ENCODE measurements at regions not wholly inside any gene's neighbourhood (a gene's known extent, or its start where the extent isn't known, plus 50 kb on each side); places are given as distances from the start of the nearest gene placed in this dataset.

DNA sequence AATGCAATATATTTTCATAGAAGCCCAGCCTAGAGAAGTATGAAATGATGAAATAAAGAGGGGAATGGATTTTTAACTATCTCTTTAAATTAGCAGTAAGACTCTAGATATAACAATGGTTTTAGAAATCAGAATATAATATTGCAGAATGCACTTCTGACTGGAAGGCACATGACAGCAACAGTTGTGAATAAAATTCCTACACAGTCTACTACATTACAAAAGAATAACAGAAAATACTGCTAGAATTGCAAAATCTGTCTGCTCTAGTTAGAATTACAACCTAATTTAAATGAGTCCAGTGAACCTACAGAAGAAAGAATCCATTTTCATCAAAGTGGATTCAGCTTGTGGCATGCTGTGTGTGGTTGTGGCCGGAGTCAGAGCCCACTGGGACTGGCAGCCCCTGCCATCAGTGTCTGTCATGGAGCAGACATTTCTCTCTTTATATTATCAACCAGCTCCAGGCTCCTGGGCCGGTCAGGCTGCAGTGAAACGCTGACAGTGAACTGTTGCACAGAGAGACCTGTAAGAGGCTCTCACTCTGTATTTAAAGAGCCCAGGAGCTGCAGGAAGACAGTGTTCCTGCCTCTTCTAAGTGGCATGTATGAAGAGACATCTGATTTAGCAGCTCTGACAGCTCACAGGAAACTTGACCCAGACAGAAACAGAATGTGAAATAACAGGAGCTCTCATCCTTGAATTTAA lies 1523.8 kb upstream of the CADM2 start:
- Histone ChIP-seq H3K4me1 (ENCODE audit: low read length) (no peaks in the 10 kb centered on the region), H3K27me3 (replicated peaks; ENCODE audit: insufficient read depth, low read length) (no peaks in the 10 kb centered on the region), H3K4me3 (ENCODE audit: low read length) (no peak overlapping the region), H3K9me2 (replicated peaks; ENCODE audit: insufficient read depth, low read length) (no peaks in the 10 kb centered on the region), H4K20me1 (ENCODE audit: insufficient read depth, low read length) (no peaks in the 10 kb centered on the region), H3K36me3 (replicated peaks; ENCODE audit: insufficient read depth, low read length) (no peaks in the 10 kb centered on the region), H3K79me2 (ENCODE audit: low read length) (no peaks in the 10 kb centered on the region), H3F3A (ENCODE audit: insufficient read depth, low read length) (no peaks in the 10 kb centered on the region), H3K9me3 (replicated peaks; ENCODE audit: insufficient read depth, low read length) (no peaks in the 10 kb centered on the region), H2AFZ (ENCODE audit: low read length) (no peak overlapping the region), H3K4me2 (ENCODE audit: low read depth, low read length) (no peak overlapping the region), H3K9ac (ENCODE audit: low read length) (no peak overlapping the region), H3K27ac (ENCODE audit: low read length) (no peak overlapping the region)
- no peak for DNase-seq
- TF ChIP-seq EZH2phosphoT487 (IDR thresholded peaks at IDR 0.05; ENCODE audit: low read length) = no peak
- TF ChIP-seq EZH2 (optimal IDR thresholded peaks at IDR 0.05; ENCODE audit: low read depth, low read length) = no peak
- TF ChIP-seq, protein P1, sequence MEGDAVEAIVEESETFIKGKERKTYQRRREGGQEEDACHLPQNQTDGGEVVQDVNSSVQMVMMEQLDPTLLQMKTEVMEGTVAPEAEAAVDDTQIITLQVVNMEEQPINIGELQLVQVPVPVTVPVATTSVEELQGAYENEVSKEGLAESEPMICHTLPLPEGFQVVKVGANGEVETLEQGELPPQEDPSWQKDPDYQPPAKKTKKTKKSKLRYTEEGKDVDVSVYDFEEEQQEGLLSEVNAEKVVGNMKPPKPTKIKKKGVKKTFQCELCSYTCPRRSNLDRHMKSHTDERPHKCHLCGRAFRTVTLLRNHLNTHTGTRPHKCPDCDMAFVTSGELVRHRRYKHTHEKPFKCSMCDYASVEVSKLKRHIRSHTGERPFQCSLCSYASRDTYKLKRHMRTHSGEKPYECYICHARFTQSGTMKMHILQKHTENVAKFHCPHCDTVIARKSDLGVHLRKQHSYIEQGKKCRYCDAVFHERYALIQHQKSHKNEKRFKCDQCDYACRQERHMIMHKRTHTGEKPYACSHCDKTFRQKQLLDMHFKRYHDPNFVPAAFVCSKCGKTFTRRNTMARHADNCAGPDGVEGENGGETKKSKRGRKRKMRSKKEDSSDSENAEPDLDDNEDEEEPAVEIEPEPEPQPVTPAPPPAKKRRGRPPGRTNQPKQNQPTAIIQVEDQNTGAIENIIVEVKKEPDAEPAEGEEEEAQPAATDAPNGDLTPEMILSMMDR (IDR thresholded peaks at IDR 0.05; ENCODE audit: low read length) = no peak

DNA sequence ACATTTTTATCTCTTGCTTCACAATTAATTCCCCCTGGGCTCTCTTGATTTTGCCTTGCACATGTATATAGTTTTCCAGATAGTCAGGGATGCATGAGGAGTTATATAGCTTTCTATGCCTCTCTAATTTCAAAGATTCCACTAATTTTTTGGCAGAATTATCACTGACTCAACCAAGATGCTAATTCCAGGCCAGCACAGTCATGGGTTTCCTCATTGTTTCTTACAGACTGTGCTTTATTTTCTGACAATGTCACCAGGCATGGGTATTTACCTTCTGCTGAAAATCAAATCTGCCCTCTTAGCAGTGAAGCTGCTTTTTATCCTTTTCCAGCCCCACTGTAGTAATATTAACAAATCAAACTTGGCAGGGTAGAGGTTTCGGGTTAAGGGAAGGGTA lies 1520.6 kb upstream of the CADM2 start:
- Histone ChIP-seq H3K4me2 (ENCODE audit: low read depth, low read length) (no peak overlapping the region), H3K9me2 (replicated peaks; ENCODE audit: insufficient read depth, low read length) (no peaks in the 10 kb centered on the region), H3K9me3 (replicated peaks; ENCODE audit: insufficient read depth, low read length) (no peaks in the 10 kb centered on the region), H3F3A (ENCODE audit: insufficient read depth, low read length) (no peaks in the 10 kb centered on the region), H3K9ac (ENCODE audit: low read length) (no peak overlapping the region), H4K20me1 (ENCODE audit: insufficient read depth, low read length) (no peaks in the 10 kb centered on the region), H3K79me2 (ENCODE audit: low read length) (no peaks in the 10 kb centered on the region), H3K27me3 (replicated peaks; ENCODE audit: insufficient read depth, low read length) (no peaks in the 10 kb centered on the region), H3K36me3 (replicated peaks; ENCODE audit: insufficient read depth, low read length) (no peaks in the 10 kb centered on the region), H3K4me3 (ENCODE audit: low read length) (no peak overlapping the region), H3K4me1 (ENCODE audit: low read length) (no peaks in the 10 kb centered on the region), H3K27ac (ENCODE audit: low read length) (no peak overlapping the region), H2AFZ (ENCODE audit: low read length) (no peak overlapping the region)
- TF ChIP-seq EZH2phosphoT487 (IDR thresholded peaks at IDR 0.05; ENCODE audit: low read length) = no peak
- TF ChIP-seq EZH2 (optimal IDR thresholded peaks at IDR 0.05; ENCODE audit: low read depth, low read length) = no peak
- TF ChIP-seq, protein P1 (IDR thresholded peaks at IDR 0.05; ENCODE audit: low read length) = no peak
- DNase-seq = no peak

DNA sequence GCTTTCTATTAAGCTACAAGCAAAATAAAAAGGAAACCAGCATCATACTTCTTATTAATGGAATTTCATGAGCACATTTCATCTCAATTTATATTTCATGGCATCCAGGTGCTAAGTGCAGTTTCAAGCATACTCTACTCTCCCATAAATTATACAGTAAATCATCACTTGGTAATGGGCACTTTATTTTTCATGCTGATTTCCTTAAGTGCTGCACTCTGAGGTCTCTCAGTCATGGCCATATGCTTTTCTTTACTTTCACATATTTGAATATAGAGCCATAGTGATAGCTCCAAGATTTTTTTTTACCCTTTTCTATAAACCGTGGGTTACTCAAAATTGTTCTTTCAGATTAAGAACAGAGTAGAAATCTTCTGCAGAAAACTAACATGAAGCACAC lies 1505.7 kb upstream of the CADM2 start:
- TF ChIP-seq EZH2 (optimal IDR thresholded peaks at IDR 0.05; ENCODE audit: low read depth, low read length) = no peak
- TF ChIP-seq, protein P1 (IDR thresholded peaks at IDR 0.05; ENCODE audit: low read length) = no peak
- no peak for TF ChIP-seq EZH2phosphoT487 (IDR thresholded peaks at IDR 0.05; ENCODE audit: low read length)
- no peak overlapping the region for H3K9ac ChIP-seq (ENCODE audit: low read length)
- H3K36me3 ChIP-seq (replicated peaks; ENCODE audit: insufficient read depth, low read length) = no peaks in the 10 kb centered on the region
- no peak for DNase-seq
- H3K9me2 ChIP-seq (replicated peaks; ENCODE audit: insufficient read depth, low read length) = no peaks in the 10 kb centered on the region
- H3F3A ChIP-seq (ENCODE audit: insufficient read depth, low read length) = no peaks in the 10 kb centered on the region
- H3K79me2 ChIP-seq (ENCODE audit: low read length) = no peaks in the 10 kb centered on the region
- no peaks in the 10 kb centered on the region for H4K20me1 ChIP-seq (ENCODE audit: insufficient read depth, low read length)
- H3K9me3 ChIP-seq (replicated peaks; ENCODE audit: insufficient read depth, low read length) = no peaks in the 10 kb centered on the region
- no peaks in the 10 kb centered on the region for H3K27me3 ChIP-seq (replicated peaks; ENCODE audit: insufficient read depth, low read length)
- no peaks in the 10 kb centered on the region for H3K4me1 ChIP-seq (ENCODE audit: low read length)
- H3K4me2 ChIP-seq (ENCODE audit: low read depth, low read length) = no peak overlapping the region
- H3K27ac ChIP-seq (ENCODE audit: low read length) = no peak overlapping the region
- H2AFZ ChIP-seq (ENCODE audit: low read length) = no peak overlapping the region
- H3K4me3 ChIP-seq (ENCODE audit: low read length) = no peak overlapping the region
